H1 (cell line): ENCODE measurements at regions not wholly inside any gene's neighbourhood (a gene's known extent, or its start where the extent isn't known, plus 50 kb on each side); places are given as distances from the start of the nearest gene placed in this dataset.

Experiments used
- CTCF ChIA-PET: fragments of 300-600 bp; sonication (Branson Sonifier 250); formaldehyde crosslinking; loops from one replicate; lab custom pipeline; 2021; ENCODE audit not compliant: partially characterized antibody; lab: Charles Lee
- POLR2A ChIA-PET: fragments of 300-600 bp; sonication (Branson Sonifier 250); formaldehyde crosslinking; loops from one replicate; lab custom pipeline; 2021; ENCODE audit warnings: inconsistent platforms; ENCODE audit not compliant: partially characterized antibody; lab: Charles Lee
- DNase-seq, 2 experiments: peaks; one replicate each; pipeline versions ENCODE4 v3.0.0 to v3.0.0-alpha.2; 2010 to 2022; ENCODE audit warnings: low spot score in 2 of 2, low read depth in 1 of 2, mixed read lengths in 1 of 2
- FAIRE-seq: peaks from 2 replicates; lab custom pipeline; 2011; peaks lifted over from hg19 to GRCh38; lab: Jason Lieb, UNC
- H2AFZ ChIP-seq: 2 replicates; pipeline ENCODE4 v1.8.1; 2012; ENCODE audit warnings: low read length, inconsistent platforms
- H2AK5ac ChIP-seq: 2 replicates; pipeline ENCODE4 v1.6.1; 2013; ENCODE audit warnings: low read depth, low read length
- H2BK120ac ChIP-seq: replicated peaks from 2 replicates; pipeline ENCODE3; 2013; ENCODE audit warnings: low read depth, low read length, inconsistent platforms
- H2BK12ac ChIP-seq: 2 replicates; pipeline ENCODE4 v1.6.1; 2013; ENCODE audit warnings: low read depth, low read length
- H2BK15ac ChIP-seq: 2 replicates; pipeline ENCODE4 v1.6.1; 2013; ENCODE audit warnings: low read length
- H2BK20ac ChIP-seq: 2 replicates; pipeline ENCODE4 v1.6.1; 2013; ENCODE audit warnings: low read length
- H2BK5ac ChIP-seq: 2 replicates; pipeline ENCODE4 v1.6.1; 2013; ENCODE audit warnings: low read depth, low read length
- H3K14ac ChIP-seq: 2 replicates; pipeline ENCODE4 v1.6.1; 2013; ENCODE audit warnings: inconsistent platforms; ENCODE audit not compliant: insufficient read length
- H3K18ac ChIP-seq: 2 replicates; pipeline ENCODE4 v1.6.1; 2013; ENCODE audit warnings: low read length; ENCODE audit errors: extremely low read depth
- H3K23ac ChIP-seq: 2 replicates; pipeline ENCODE4 v1.6.1; 2013; ENCODE audit warnings: inconsistent platforms; ENCODE audit not compliant: insufficient read length
- H3K23me2 ChIP-seq: 2 replicates; pipeline ENCODE4 v1.6.1; 2013; ENCODE audit warnings: low read depth, low read length
- H3K27ac ChIP-seq: 2 replicates; pipeline ENCODE4 v1.6.1; 2011; ENCODE audit warnings: low read depth, low read length, inconsistent platforms
- H3K27me3 ChIP-seq, 4 experiments: replicated peaks in 1 of 4; 1 replicate in 1 of 4; 2 replicates in 3 of 4; pipeline versions ENCODE4 v1.6.1 to v1.8.1; 2011 to 2013; ENCODE audit warnings: low read length in 3 of 4, mild to moderate bottlenecking in 3 of 4, inconsistent platforms in 2 of 4, mixed read lengths in 2 of 4, moderate library complexity in 1 of 4; ENCODE audit not compliant: control insufficient read depth in 3 of 4, insufficient read depth in 3 of 4; ENCODE audit errors: extremely low read depth in 1 of 4
- H3K36me3 ChIP-seq, 4 experiments: 2 replicates each; pipeline versions ENCODE4 v1.6.1 to v1.8.1; 2011 to 2013; ENCODE audit warnings: mild to moderate bottlenecking in 4 of 4, low read length in 3 of 4, moderate library complexity in 2 of 4, control low read depth in 1 of 4, inconsistent platforms in 1 of 4; ENCODE audit not compliant: insufficient read depth in 4 of 4, control insufficient read depth in 2 of 4
- H3K4ac ChIP-seq: replicated peaks from 2 replicates; pipeline ENCODE3; 2013; ENCODE audit warnings: low read length, low read depth, mixed read lengths, inconsistent platforms; ENCODE audit not compliant: insufficient read length
- H3K4me1 ChIP-seq, 4 experiments: replicated peaks in 1 of 4; 1 replicate in 1 of 4; 2 replicates in 3 of 4; pipeline versions ENCODE4 v1.6.1 to v1.8.1; 2011 to 2013; ENCODE audit warnings: low read length in 3 of 4, inconsistent platforms in 2 of 4, mixed read lengths in 1 of 4; ENCODE audit not compliant: insufficient read depth in 4 of 4, control insufficient read depth in 3 of 4
- H3K4me2 ChIP-seq, 2 experiments: 2 replicates each; pipeline versions ENCODE4 v1.6.1 to v1.8.1; 2011 to 2013; ENCODE audit warnings: low read depth in 2 of 2, low read length in 2 of 2, control low read depth in 1 of 2, inconsistent platforms in 1 of 2, mild to moderate bottlenecking in 1 of 2; ENCODE audit not compliant: insufficient read depth in 1 of 2
- H3K4me3 ChIP-seq, 4 experiments: fragments of 200-600, 300-600 bp in 1 of 4; sonication (generic), shearing (Covaris generic), sonication (Bioruptor Twin) in 1 of 4; 2 replicates each; pipeline versions ENCODE4 v1.5.1 to v1.8.1; 2011 to 2016; ENCODE audit warnings: low read length in 4 of 4, low read depth in 3 of 4, control low read depth in 2 of 4, inconsistent platforms in 2 of 4, mild to moderate bottlenecking in 2 of 4, mixed read lengths in 1 of 4, moderate library complexity in 1 of 4; ENCODE audit not compliant: insufficient read depth in 2 of 4; ENCODE audit errors: extremely low read depth in 1 of 4
- H3K56ac ChIP-seq: replicated peaks from 2 replicates; pipeline ENCODE3; 2013; ENCODE audit warnings: low read depth, mild to moderate bottlenecking, mixed read lengths, low read length, inconsistent platforms; ENCODE audit not compliant: insufficient read length
- H3K79me1 ChIP-seq: 2 replicates; pipeline ENCODE4 v1.6.1; 2013; ENCODE audit warnings: low read depth, low read length, control low read depth
- H3K79me2 ChIP-seq, 2 experiments: 2 replicates each; pipeline versions ENCODE4 v1.6.1 to v1.8.1; 2012 to 2013; ENCODE audit warnings: low read length in 2 of 2, mild to moderate bottlenecking in 2 of 2, inconsistent platforms in 1 of 2; ENCODE audit not compliant: insufficient read depth in 2 of 2, control insufficient read depth in 1 of 2
- H3K9ac ChIP-seq, 4 experiments: replicated peaks in 1 of 4; 1 replicate in 1 of 4; 2 replicates in 3 of 4; pipeline versions ENCODE4 v1.6.1 to v1.8.1; 2011 to 2013; ENCODE audit warnings: low read depth in 3 of 4, low read length in 3 of 4, control low read depth in 2 of 4, mild to moderate bottlenecking in 2 of 4, moderate library complexity in 2 of 4, inconsistent platforms in 1 of 4; ENCODE audit errors: extremely low read depth in 1 of 4
- H3K9me3 ChIP-seq, 2 experiments: 2 replicates each; pipeline versions ENCODE4 v1.6.1 to v1.8.1; 2012 to 2013; ENCODE audit warnings: mild to moderate bottlenecking in 2 of 2, moderate library complexity in 2 of 2, control low read depth in 1 of 2, inconsistent platforms in 1 of 2, low read depth in 1 of 2, low read length in 1 of 2, mixed read lengths in 1 of 2; ENCODE audit not compliant: insufficient read depth in 2 of 2
- H4K20me1 ChIP-seq, 2 experiments: replicated peaks in 1 of 2; 2 replicates each; pipeline versions ENCODE3 to v1.8.1; 2011 to 2013; ENCODE audit warnings: inconsistent platforms in 2 of 2, low read length in 2 of 2, mild to moderate bottlenecking in 1 of 2; ENCODE audit not compliant: insufficient read depth in 2 of 2, control insufficient read depth in 1 of 2
- H4K5ac ChIP-seq: 2 replicates; pipeline ENCODE4 v1.6.1; 2013; ENCODE audit warnings: low read length, low read depth, mixed read lengths, inconsistent platforms; ENCODE audit not compliant: insufficient read length
- H4K8ac ChIP-seq: 2 replicates; pipeline ENCODE4 v1.8.0; 2013; ENCODE audit warnings: mild to moderate bottlenecking, moderate library complexity, low read length, inconsistent platforms; ENCODE audit not compliant: insufficient read depth; ENCODE audit errors: extremely low read depth
- H4K91ac ChIP-seq: replicated peaks from 2 replicates; pipeline ENCODE3; 2013; ENCODE audit warnings: low read length, mixed read lengths, inconsistent platforms; ENCODE audit not compliant: insufficient read length
- JUN ChIP-seq: IDR thresholded peaks from 2 replicates; pipeline ENCODE4 v1.6.1; 2011; ENCODE audit warnings: low read depth, mild to moderate bottlenecking, improper control_type of control experiment, low read length
- RFX5 ChIP-seq: IDR thresholded peaks from 2 replicates; pipeline ENCODE4 v1.6.1; 2011; ENCODE audit warnings: low read depth, low read length, improper control_type of control experiment, borderline replicate concordance
- WGBS, 2 experiments: shearing (Covaris generic) in 1 of 2; methylation state at CpG; one replicate each; pipeline versions ENCODE4 v1.1.6 to v1.1.7; 2013 to 2015; ENCODE audit warnings: low lambda C conversion rate in 2 of 2, mixed read lengths in 2 of 2, inconsistent platforms in 1 of 2, low coverage in 1 of 2, missing lambda C conversion rate in 1 of 2; ENCODE audit not compliant: insufficient replicate concordance in 2 of 2, insufficient coverage in 1 of 2, insufficient read length in 1 of 2; ENCODE audit errors: extremely low coverage in 1 of 2, missing lambda C conversion rate in 1 of 2; 5-methylcytosine and 5-hydroxymethylcytosine counted together

GRCh38 chr5:54873691-54874090, 111.7 kb downstream of the ESM1 start:
- no peak overlapping the region for H2BK120ac ChIP-seq
- no peak overlapping the region for H4K8ac ChIP-seq
- POLR2A ChIA-PET: no interaction called here
- TF ChIP-seq RFX5 (no peak), JUN (no peak)
- no peaks in the 10 kb centered on the region for H3K9me3 ChIP-seq
- H2BK12ac ChIP-seq: no peak overlapping the region
- no peak overlapping the region for H2BK15ac ChIP-seq
- no peaks in the 10 kb centered on the region for H3K23me2 ChIP-seq
- H3K4me1 ChIP-seq: peaks cover 0 to 6% (median 0%) of the 10 kb centered on the region in 4 experiments; a peak in 1 of 7 replicates
- H2BK20ac ChIP-seq: no peak overlapping the region
- no peaks in the 10 kb centered on the region for H4K20me1 ChIP-seq
- H3K56ac ChIP-seq: no peak overlapping the region
- H3K4me2 ChIP-seq: no peak overlapping the region
- H4K5ac ChIP-seq: no peak overlapping the region
- WGBS, 2 experiments: 71% methylated on average over 2 of the region's 2 CpGs; no CpG with 5 or more reads in 1 of the 2 experiments
- no peak overlapping the region for H3K23ac ChIP-seq
- no peak overlapping the region for H2AK5ac ChIP-seq
- H3K9ac ChIP-seq: no peak overlapping the region
- no peak overlapping the region for H2BK5ac ChIP-seq
- H3K18ac ChIP-seq: no peak overlapping the region
- no peak overlapping the region for H3K27ac ChIP-seq
- no peak overlapping the region for H2AFZ ChIP-seq
- no peaks in the 10 kb centered on the region; a peak in 1 of 8 replicates for H3K36me3 ChIP-seq
- DNase-seq: no peak
- H3K14ac ChIP-seq: no peak overlapping the region
- CTCF ChIA-PET: interaction anchor here (0.9 to 2.3 kb wide), 9 partner anchors 8 to 357 kb away, joined by 3 to 9 read pairs (median 4); partner anchors contain the start of genes GPX8 and SNX18
- no peaks in the 10 kb centered on the region for H3K79me1 ChIP-seq
- no peak for FAIRE-seq
- no peak overlapping the region for H4K91ac ChIP-seq
- no peak overlapping the region for H3K4ac ChIP-seq
- peaks cover 0 to 1% (median 0%) of the 10 kb centered on the region in 4 experiments; a peak in 1 of 7 replicates for H3K27me3 ChIP-seq
- no peaks in the 10 kb centered on the region for H3K79me2 ChIP-seq
- no peak overlapping the region for H3K4me3 ChIP-seq
